ENCODE measurements at regions not wholly inside any gene's neighbourhood (a gene's known extent, or its start where the extent isn't known, plus 50 kb on each side); places are given as distances from the start of the nearest gene placed in this dataset.

GRCh38 chr1:47703156-47703825 lies 265.4 kb downstream of the FOXD2 start:
- no peak for DNase-seq (ENCODE audit: low spot score)

- no peak for DNase-seq (ENCODE audit: low spot score)
Observed at GRCh38 chr1:47703981-47704596, 266.2 kb downstream of the FOXD2 start.

GRCh38 chr1:47705517-47706130 lies 267.8 kb downstream of the FOXD2 start:
- no peak for DNase-seq (ENCODE audit: low spot score)

- DNase-seq (ENCODE audit: low spot score), result no peak
Observed at GRCh38 chr1:47707503-47707902, 269.7 kb downstream of the FOXD2 start.

- no peak for DNase-seq (ENCODE audit: low spot score)
Observed at GRCh38 chr1:47708019-47708535, 270.2 kb downstream of the FOXD2 start.

GRCh38 chr1:47708658-47709018 lies 270.8 kb downstream of the FOXD2 start:
- DNase-seq (ENCODE audit: low spot score), result no peak

- DNase-seq (ENCODE audit: low spot score), result no peak
Observed at GRCh38 chr1:47709019-47709871, 271.4 kb downstream of the FOXD2 start.

GRCh38 chr1:47709872-47710231 lies 272.0 kb downstream of the FOXD2 start:
- DNase-seq (ENCODE audit: low spot score), result peak; percentile 67

GRCh38 chr1:47710329-47711071 lies 272.7 kb downstream of the FOXD2 start:
- DNase-seq (ENCODE audit: low spot score), result peak; percentile 85

All from left forelimb (tissue), 1 donor.